Progenitor cell of endocrine pancreas (in vitro differentiated cells): ENCODE measurements at regions not wholly inside any gene's neighbourhood (a gene's known extent, or its start where the extent isn't known, plus 50 kb on each side); places are given as distances from the start of the nearest gene placed in this dataset.

Experiments
- DNase-seq: peaks from one replicate; pipeline ENCODE4 v3.0.0; 2021; ENCODE audit warnings: low spot score; ENCODE audit not compliant: unreplicated experiment
- H3K27ac Mint-ChIP-seq: 2 replicates; pipeline ENCODE4 v1.8.0; 2021; ENCODE audit warnings: mild to moderate bottlenecking, moderate library complexity, mixed read lengths
- H3K27me3 Mint-ChIP-seq: 2 replicates; pipeline ENCODE4 v1.8.0; 2021; ENCODE audit warnings: mixed read lengths
- H3K36me3 Mint-ChIP-seq: 2 replicates; pipeline ENCODE4 v1.8.0; 2022; ENCODE audit warnings: mixed read lengths; ENCODE audit not compliant: insufficient read depth
- H3K4me1 Mint-ChIP-seq: 2 replicates; pipeline ENCODE4 v1.8.0; 2021; ENCODE audit warnings: low read depth, mixed read lengths
- H3K4me3 Mint-ChIP-seq: 2 replicates; pipeline ENCODE4 v1.8.0; 2021; ENCODE audit warnings: low read depth, mild to moderate bottlenecking, moderate library complexity, mixed read lengths
- H3K9me3 Mint-ChIP-seq: 2 replicates; pipeline ENCODE4 v1.8.0; 2021; ENCODE audit warnings: low read depth, mixed read lengths
- CTCF ChIP-seq: fragments of 200-600 bp; sonication (generic); IDR thresholded peaks from one replicate; pipeline ENCODE4 v1.5.0; 2021; ENCODE audit warnings: antibody characterized with exemption, mild to moderate bottlenecking; ENCODE audit not compliant: unreplicated experiment

GRCh38 chr5:50968356-50969149 is 302.1 kb downstream of the PARP8 start:
- Mint-ChIP-seq H3K27ac (peak overlapping the region; percentile 3), H3K9me3 (no peaks in the 10 kb centered on the region), H3K4me3 (peak overlapping the region; percentile 79), H3K4me1 (peaks cover 47% of the 10 kb centered on the region), H3K36me3 (no peaks in the 10 kb centered on the region), H3K27me3 (peaks cover 74% of the 10 kb centered on the region)
- TF ChIP-seq CTCF: no peak
- no peak for DNase-seq

- Mint-ChIP-seq H3K27ac (peak overlapping the region; percentile 35), H3K4me1 (peaks cover 43% of the 10 kb centered on the region), H3K27me3 (peaks cover 72% of the 10 kb centered on the region), H3K36me3 (no peaks in the 10 kb centered on the region), H3K9me3 (no peaks in the 10 kb centered on the region), H3K4me3 (peak overlapping the region; percentile 79)
- DNase-seq: no peak
- no peak for TF ChIP-seq CTCF
Measured at GRCh38 chr5:50969151-50970031, 303.0 kb downstream of the PARP8 start.

GRCh38 chr5:50975840-50976239 is 309.4 kb downstream of the PARP8 start:
- H3K4me1 Mint-ChIP-seq: peaks cover 3% of the 10 kb centered on the region
- TF ChIP-seq CTCF: no peak
- H3K27ac Mint-ChIP-seq: no peak overlapping the region
- H3K36me3 Mint-ChIP-seq: no peaks in the 10 kb centered on the region
- no peak overlapping the region for H3K4me3 Mint-ChIP-seq
- no peak for DNase-seq
- H3K27me3 Mint-ChIP-seq: peaks cover 21% of the 10 kb centered on the region
- peaks cover 6% of the 10 kb centered on the region for H3K9me3 Mint-ChIP-seq

- peaks cover 11% of the 10 kb centered on the region for H3K27me3 Mint-ChIP-seq
- H3K36me3 Mint-ChIP-seq: peaks cover 1% of the 10 kb centered on the region
- no peak for TF ChIP-seq CTCF
- H3K4me1 Mint-ChIP-seq: peaks cover 3% of the 10 kb centered on the region
- H3K9me3 Mint-ChIP-seq: peaks cover 20% of the 10 kb centered on the region
- H3K4me3 Mint-ChIP-seq: no peak overlapping the region
- no peak for DNase-seq
- no peak overlapping the region for H3K27ac Mint-ChIP-seq
Measured at GRCh38 chr5:50978924-50979323, 312.5 kb downstream of the PARP8 start.

GRCh38 chr5:50984640-50985039 is 318.2 kb downstream of the PARP8 start:
- Mint-ChIP-seq H3K4me1 (peaks cover 10% of the 10 kb centered on the region), H3K27me3 (no peaks in the 10 kb centered on the region), H3K36me3 (peaks cover 1% of the 10 kb centered on the region), H3K27ac (no peak overlapping the region), H3K4me3 (no peak overlapping the region), H3K9me3 (peaks cover 18% of the 10 kb centered on the region)
- TF ChIP-seq CTCF: no peak
- DNase-seq: no peak
